Upper lobe of right lung (tissue), 1 donor: ENCODE measurements at regions not wholly inside any gene's neighbourhood (a gene's known extent, or its start where the extent isn't known, plus 50 kb on each side); places are given as distances from the start of the nearest gene placed in this dataset.

Experiments
- ATAC-seq: fragments of 200-7000 bp; cut with Tn5 transposase; one replicate; pipeline ENCODE4 v1.9.1; 2020; ENCODE audit warnings: mild to moderate bottlenecking, moderate library complexity
- DNase-seq: peaks from one replicate; pipeline ENCODE4 v3.0.0-alpha.2; 2020
- H3K27ac ChIP-seq: fragments of 200-600 bp; one replicate; pipeline ENCODE4 v1.8.0; 2022
- H3K27me3 ChIP-seq: fragments of 200-600 bp; one replicate; pipeline ENCODE4 v1.8.0; 2022; ENCODE audit warnings: mild to moderate bottlenecking
- H3K36me3 ChIP-seq: fragments of 200-600 bp; one replicate; pipeline ENCODE4 v1.8.0; 2022
- H3K4me1 ChIP-seq: fragments of 200-600 bp; one replicate; pipeline ENCODE4 v1.8.0; 2022
- H3K4me3 ChIP-seq: fragments of 200-600 bp; one replicate; pipeline ENCODE4 v1.8.0; 2022; ENCODE audit warnings: mild to moderate bottlenecking
- H3K9me3 ChIP-seq: fragments of 200-600 bp; one replicate; pipeline ENCODE4 v1.8.0; 2022
- CTCF ChIP-seq: fragments of 200-600 bp; IDR thresholded peaks from one replicate; pipeline ENCODE4 v1.8.0; 2022; ENCODE audit warnings: antibody characterized with exemption
- intact Hi-C: fragments of 100-400 bp; cut with DNase I; formaldehyde crosslinking; loops from one replicate; pipeline ENCODE4 v1.11.0; 2022
- donor health status: DM: no; HTN: yes; CAD: no; lungs with severe emphysema.

GRCh38 chr10:117734731-117735405 is 192.3 kb downstream of the EMX2 start:
- Histone ChIP-seq H3K27me3 (peaks cover 48% of the 10 kb centered on the region), H3K4me3 (no peak overlapping the region), H3K9me3 (no peaks in the 10 kb centered on the region), H3K27ac (no peak overlapping the region), H3K36me3 (no peaks in the 10 kb centered on the region), H3K4me1 (no peaks in the 10 kb centered on the region)
- TF ChIP-seq CTCF = no peak
- DNase-seq (no peak), ATAC-seq (no peak)
- intact Hi-C loops = no loop called here

- Histone ChIP-seq H3K9me3 (no peaks in the 10 kb centered on the region), H3K36me3 (no peaks in the 10 kb centered on the region), H3K4me3 (no peak overlapping the region), H3K4me1 (no peaks in the 10 kb centered on the region), H3K27ac (no peak overlapping the region), H3K27me3 (peaks cover 45% of the 10 kb centered on the region)
- intact Hi-C loops = no loop called here
- DNase-seq = no peak
- no peak for TF ChIP-seq CTCF
- ATAC-seq = no peak
Measured at GRCh38 chr10:117736655-117737054, 194.1 kb downstream of the EMX2 start.

GRCh38 chr10:117740088-117740487 is 197.5 kb downstream of the EMX2 start:
- H3K4me3 ChIP-seq = no peak overlapping the region
- TF ChIP-seq CTCF = no peak
- no peaks in the 10 kb centered on the region for H3K4me1 ChIP-seq
- no peaks in the 10 kb centered on the region for H3K36me3 ChIP-seq
- H3K27ac ChIP-seq = no peak overlapping the region
- peaks cover 16% of the 10 kb centered on the region for H3K27me3 ChIP-seq
- ATAC-seq (no peak), DNase-seq (no peak)
- intact Hi-C loops = no loop called here
- H3K9me3 ChIP-seq = no peaks in the 10 kb centered on the region

GRCh38 chr10:117740691-117741222 is 198.2 kb downstream of the EMX2 start:
- no peak for TF ChIP-seq CTCF
- H3K4me1 ChIP-seq = no peaks in the 10 kb centered on the region
- ATAC-seq = no peak

GRCh38 chr10:117741524-117741923 is 199.0 kb downstream of the EMX2 start:
- H3K27ac ChIP-seq = no peak overlapping the region
- no peaks in the 10 kb centered on the region for H3K4me1 ChIP-seq
- no peak for TF ChIP-seq CTCF
- DNase-seq (no peak), ATAC-seq (no peak)
- H3K4me3 ChIP-seq = no peak overlapping the region
- H3K36me3 ChIP-seq = no peaks in the 10 kb centered on the region
- peaks cover 2% of the 10 kb centered on the region for H3K27me3 ChIP-seq
- intact Hi-C loops = no loop called here
- no peaks in the 10 kb centered on the region for H3K9me3 ChIP-seq

More at GRCh38 chr10:117740691-117741222, 198.2 kb downstream of the EMX2 start:
- H3K27ac ChIP-seq = no peak overlapping the region
- no peaks in the 10 kb centered on the region for H3K36me3 ChIP-seq
- intact Hi-C loops = no loop called here
- no peaks in the 10 kb centered on the region for H3K9me3 ChIP-seq
- DNase-seq = no peak
- H3K4me3 ChIP-seq = no peak overlapping the region
- peaks cover 9% of the 10 kb centered on the region for H3K27me3 ChIP-seq
